GM12878 (cell line): ENCODE measurements at regions not wholly inside any gene's neighbourhood (a gene's known extent, or its start where the extent isn't known, plus 50 kb on each side); places are given as distances from the start of the nearest gene placed in this dataset.

ENCODE experiments used
- ATAC-seq: fragments of 200-7000 bp; cut with Tn5 transposase; 3 replicates; pipeline ENCODE4 v1.9.1; 2020; ENCODE audit warnings: mild to moderate bottlenecking, moderate library complexity
- BruUV-seq: library from RNA; stranded (reverse); fragments of 400-500 nt; replicated peaks from 2 replicates; lab custom pipeline; 2021; lab: Mats Ljungman, UMichigan
- CTCF ChIA-PET: fragments of 300-600 bp; sonication (Branson Sonifier 250); formaldehyde crosslinking; extraction: SDS; loops from one replicate; lab custom pipeline; 2021; ENCODE audit warnings: inconsistent platforms; lab: Yijun Ruan, JAX
- POLR2A ChIA-PET: fragments of 350-600 bp; formaldehyde crosslinking; extraction: SDS; loops from one replicate; lab custom pipeline; 2021; ENCODE audit warnings: inconsistent platforms; lab: Charles Lee
- RAD21 ChIA-PET: fragments of 300-600 bp; sonication (Branson Sonifier 250); formaldehyde crosslinking; loops from one replicate; lab custom pipeline; 2023; ENCODE audit warnings: antibody characterized with exemption; ENCODE audit not compliant: unreplicated experiment; lab: Charles Lee
- SMC1A ChIA-PET: fragments of 300-600 bp; sonication (Branson Sonifier 250); formaldehyde crosslinking; loops from one replicate; lab custom pipeline; 2023; ENCODE audit not compliant: unreplicated experiment, uncharacterized antibody; lab: Charles Lee
- DNase-seq: peaks from one replicate; pipeline ENCODE4 v3.0.0-alpha.2; 2011; ENCODE audit warnings: low read depth, low spot score
- FAIRE-seq: peaks from 3 replicates; lab custom pipeline; 2011; peaks lifted over from hg19 to GRCh38; lab: Jason Lieb, UNC
- H2AFZ ChIP-seq: 2 replicates; pipeline ENCODE4 v1.6.0; 2011; ENCODE audit warnings: low read depth, low read length, control low read depth; ENCODE audit not compliant: control insufficient read depth
- H3K27ac ChIP-seq: 2 replicates; pipeline ENCODE4 v1.5.1; 2011; ENCODE audit warnings: control low read depth; ENCODE audit not compliant: control insufficient read depth, insufficient read depth
- H3K27me3 ChIP-seq, 2 experiments: replicated peaks in 1 of 2; 2 replicates each; pipeline versions ENCODE4 v1.6.0 to v1.6.1; 2011; ENCODE audit warnings: low read length in 1 of 2; ENCODE audit not compliant: control insufficient read depth in 2 of 2, insufficient read depth in 2 of 2
- H3K36me3 ChIP-seq, 2 experiments: 2 replicates each; pipeline ENCODE4 v1.5.1; 2011; ENCODE audit warnings: low read length in 1 of 2; ENCODE audit not compliant: control insufficient read depth in 2 of 2, insufficient read depth in 2 of 2
- H3K4me1 ChIP-seq: 2 replicates; pipeline ENCODE4 v1.6.1; 2011; ENCODE audit warnings: mild to moderate bottlenecking, low read length, moderate library complexity, mixed read lengths; ENCODE audit not compliant: control insufficient read depth, insufficient read depth
- H3K4me2 ChIP-seq: 2 replicates; pipeline ENCODE4 v1.6.0; 2011; ENCODE audit warnings: control low read depth; ENCODE audit not compliant: control insufficient read depth, insufficient read depth
- H3K4me3 ChIP-seq: fragments of 200-600 bp; sonication (generic); 2 replicates; pipeline ENCODE4 v1.5.1; 2016
- H3K79me2 ChIP-seq: 2 replicates; pipeline ENCODE4 v1.6.0; 2011; ENCODE audit warnings: low read length; ENCODE audit not compliant: control insufficient read depth, insufficient read depth
- H3K9ac ChIP-seq: 2 replicates; pipeline ENCODE4 v1.8.0; 2011; ENCODE audit warnings: low read length, control low read depth, mixed read lengths; ENCODE audit not compliant: control insufficient read depth, insufficient read depth
- H3K9me3 ChIP-seq: replicated peaks from 3 replicates; pipeline ENCODE4 v1.5.1; 2011; ENCODE audit warnings: mild to moderate bottlenecking, low read length; ENCODE audit not compliant: control insufficient read depth, insufficient read depth
- H4K20me1 ChIP-seq: 2 replicates; pipeline ENCODE4 v1.6.0; 2011; ENCODE audit not compliant: control insufficient read depth, insufficient read depth
- EED ChIP-seq: sonication (generic); IDR thresholded peaks from 2 replicates; pipeline ENCODE4 v1.6.1; 2016; ENCODE audit warnings: antibody characterized with exemption, low read depth
- GATAD2B ChIP-seq: fragments of 450-650 bp; conservative IDR thresholded peaks from 2 replicates; pipeline ENCODE4 v1.6.1; 2017; ENCODE audit warnings: low read depth, mild to moderate bottlenecking, moderate library complexity
- HCFC1 ChIP-seq: fragments of 150-350 bp; IDR thresholded peaks from 2 replicates; pipeline ENCODE4 v1.6.1; 2014; ENCODE audit warnings: low read length
- IRF4 ChIP-seq: IDR thresholded peaks from 2 replicates; pipeline ENCODE4 v1.6.1; 2011; ENCODE audit warnings: low read depth, low read length
- LARP7 ChIP-seq: fragments of 450-650 bp; IDR thresholded peaks from 2 replicates; pipeline ENCODE4 v1.6.1; 2017; ENCODE audit warnings: mild to moderate bottlenecking
- MYB ChIP-seq: fragments of 150-350 bp; IDR thresholded peaks from 2 replicates; pipeline ENCODE4 v1.6.1; 2014; ENCODE audit warnings: mild to moderate bottlenecking, low read depth, low read length, borderline replicate concordance
- MYC ChIP-seq: IDR thresholded peaks from 2 replicates; pipeline ENCODE4 v1.6.1; 2011; ENCODE audit warnings: mild to moderate bottlenecking, low read length, moderate library complexity, inconsistent platforms; ENCODE audit not compliant: insufficient read depth, insufficient replicate concordance, insufficient read length, severe bottlenecking
- POLR2A ChIP-seq: IDR thresholded peaks from 2 replicates; pipeline ENCODE4 v1.6.1; 2011; ENCODE audit warnings: low read depth, mild to moderate bottlenecking, low read length
- RFX5 ChIP-seq: IDR thresholded peaks from 2 replicates; pipeline ENCODE4 v1.6.1; 2011; ENCODE audit warnings: low read depth, low read length, improper control_type of control experiment
- SIX5 ChIP-seq: IDR thresholded peaks from 2 replicates; pipeline ENCODE4 v1.6.1; 2011; ENCODE audit warnings: mild to moderate bottlenecking, low read depth, low read length, moderate library complexity; ENCODE audit not compliant: severe bottlenecking
- STAT1 ChIP-seq: fragments of 450-650 bp; conservative IDR thresholded peaks from 2 replicates; pipeline ENCODE4 v1.6.1; 2014; ENCODE audit warnings: antibody characterized with exemption, mild to moderate bottlenecking
- TAF1 ChIP-seq: IDR thresholded peaks from 2 replicates; pipeline ENCODE4 v1.6.1; 2011; ENCODE audit warnings: mild to moderate bottlenecking, low read depth, low read length, borderline replicate concordance
- TCF12 ChIP-seq: IDR thresholded peaks from 2 replicates; pipeline ENCODE4 v1.6.1; 2011; ENCODE audit warnings: low read depth, mild to moderate bottlenecking, low read length
- ZNF207 ChIP-seq: fragments of 450-650 bp; IDR thresholded peaks from 2 replicates; pipeline ENCODE4 v1.6.1; 2014; ENCODE audit warnings: antibody characterized with exemption, mild to moderate bottlenecking, borderline replicate concordance
- WGBS: methylation state at CpG from one replicate; pipeline ENCODE4 v1.1.6; 2016; ENCODE audit warnings: low lambda C conversion rate; ENCODE audit not compliant: insufficient replicate concordance, insufficient coverage; ENCODE audit errors: missing lambda C conversion rate; 5-methylcytosine and 5-hydroxymethylcytosine counted together
- in situ Hi-C: fragments of 300-500 bp; cut with MboI; formaldehyde crosslinking; loops from 9 replicates; pipeline ENCODE4 v1.14.3; 2018; ENCODE audit warnings: mixed read lengths
- intact Hi-C: fragments of 100-400 bp; cut with micrococcal nuclease; formaldehyde crosslinking; loops from one replicate; pipeline ENCODE4 v1.14.2; 2022; ENCODE audit not compliant: unreplicated experiment
- TF ChIP-seq, protein P1 (sequence below): IDR thresholded peaks from 2 replicates; pipeline ENCODE4 v1.6.1; 2012; ENCODE audit warnings: low read depth, low read length, improper control_type of control experiment

GRCh38 chr10:59582780-59583179 lies 126.9 kb downstream of the SLC16A9 start:
- FAIRE-seq (no peak), DNase-seq (no peak)
- SMC1A ChIA-PET = interaction anchor here (1.0 kb wide), 1 partner anchor 635 kb away, joined by 3 read pairs; no protein-coding TSS in a partner anchor
- CTCF ChIA-PET = interaction anchor here (0.7 kb wide), 1 partner anchor 18 kb away, joined by 3 read pairs; no protein-coding TSS in a partner anchor
- Histone ChIP-seq H3K4me1 (no peaks in the 10 kb centered on the region), H3K9me3 (no peaks in the 10 kb centered on the region), H3K36me3 (no peaks in the 10 kb centered on the region), H2AFZ (no peak overlapping the region), H3K4me3 (no peak overlapping the region), H4K20me1 (no peaks in the 10 kb centered on the region), H3K4me2 (no peak overlapping the region), H3K9ac (no peak overlapping the region)
- POLR2A ChIA-PET = no interaction called here
- RAD21 ChIA-PET = interaction anchor here (1.4 kb wide), 1 partner anchor 631 kb away, joined by 4 read pairs; no protein-coding TSS in a partner anchor
- in situ Hi-C loops = no loop called here
- intact Hi-C loops = loop anchor here (5.0 to 10.0 kb wide), 2 partner anchors 340 to 1048 kb away; no protein-coding TSS in a partner anchor
- 32% methylated on average over 3 of the region's 3 CpGs for WGBS
- BruUV-seq = no TSS peak
- TF ChIP-seq RFX5 (no peak), LARP7 (no peak)
- TF ChIP-seq, all 136 proteins: peak for 0
- no peak overlapping the region for H3K27ac ChIP-seq
- no peaks in the 10 kb centered on the region for H3K79me2 ChIP-seq
- H3K27me3 ChIP-seq = no peaks in the 10 kb centered on the region
- ATAC-seq = no peak

DNA sequence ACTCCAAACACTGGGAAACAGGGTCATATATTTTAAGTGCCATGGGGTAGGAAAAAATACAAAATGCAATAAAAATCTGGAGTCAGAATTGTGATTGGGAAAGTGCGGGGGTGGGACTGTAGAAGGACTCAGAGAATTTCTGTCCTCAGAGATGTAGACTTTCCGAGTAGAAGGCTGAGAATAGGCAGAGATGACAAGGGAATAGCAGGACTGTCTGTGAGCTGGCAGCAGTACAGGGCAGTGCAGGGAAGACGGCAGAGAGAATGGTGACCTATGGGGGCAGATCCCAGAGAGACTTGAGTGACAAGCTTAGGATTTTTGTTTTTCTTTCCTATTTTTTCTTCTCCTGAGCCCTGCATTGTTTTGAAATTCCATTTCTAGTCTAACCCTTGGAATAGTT lies 127.6 kb downstream of the SLC16A9 start:
- no peak overlapping the region for H3K27ac ChIP-seq
- no peak for TF ChIP-seq POLR2A
- TF ChIP-seq EED = no peak
- TF ChIP-seq MYB = no peak
- no peak for TF ChIP-seq STAT1
- TF ChIP-seq SIX5 = no peak
- TF ChIP-seq, protein P1, sequence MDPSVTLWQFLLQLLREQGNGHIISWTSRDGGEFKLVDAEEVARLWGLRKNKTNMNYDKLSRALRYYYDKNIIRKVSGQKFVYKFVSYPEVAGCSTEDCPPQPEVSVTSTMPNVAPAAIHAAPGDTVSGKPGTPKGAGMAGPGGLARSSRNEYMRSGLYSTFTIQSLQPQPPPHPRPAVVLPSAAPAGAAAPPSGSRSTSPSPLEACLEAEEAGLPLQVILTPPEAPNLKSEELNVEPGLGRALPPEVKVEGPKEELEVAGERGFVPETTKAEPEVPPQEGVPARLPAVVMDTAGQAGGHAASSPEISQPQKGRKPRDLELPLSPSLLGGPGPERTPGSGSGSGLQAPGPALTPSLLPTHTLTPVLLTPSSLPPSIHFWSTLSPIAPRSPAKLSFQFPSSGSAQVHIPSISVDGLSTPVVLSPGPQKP = no peak
- TF ChIP-seq IRF4 = no peak
- no peak for TF ChIP-seq TCF12
- TF ChIP-seq TAF1 = no peak
- no peak for TF ChIP-seq GATAD2B
- no peak for TF ChIP-seq HCFC1
- no peak for TF ChIP-seq ZNF207
- no peak for TF ChIP-seq MYC
- no peaks in the 10 kb centered on the region for H3K9me3 ChIP-seq
- WGBS = 46% methylated on average over 3 of the region's 3 CpGs
- H3K79me2 ChIP-seq = no peaks in the 10 kb centered on the region
- no peaks in the 10 kb centered on the region for H3K4me1 ChIP-seq
- no peaks in the 10 kb centered on the region for H3K27me3 ChIP-seq
- ATAC-seq (no peak), FAIRE-seq (no peak), DNase-seq (no peak)
- ChIA-PET SMC1A (interaction anchor here (1.0 kb wide), 1 partner anchor 634 kb away, joined by 3 read pairs; no protein-coding TSS in a partner anchor), CTCF (interaction anchor here (0.7 kb wide), 2 partner anchors 14 to 18 kb away, joined by 3 read pairs; no protein-coding TSS in a partner anchor), POLR2A (no interaction called here), RAD21 (interaction anchor here (0.9 to 1.4 kb wide), 2 partner anchors 41 to 630 kb away, joined by 3 to 4 read pairs; no protein-coding TSS in a partner anchor)
- H4K20me1 ChIP-seq = no peaks in the 10 kb centered on the region
- intact Hi-C loops = loop anchor here (5.0 to 10.0 kb wide), 2 partner anchors 340 to 1047 kb away; no protein-coding TSS in a partner anchor
- H3K9ac ChIP-seq = no peak overlapping the region
- in situ Hi-C loops = no loop called here
- no peak overlapping the region for H2AFZ ChIP-seq
- no peak overlapping the region for H3K4me2 ChIP-seq
- no peak overlapping the region for H3K4me3 ChIP-seq
- no peaks in the 10 kb centered on the region for H3K36me3 ChIP-seq
- BruUV-seq = no TSS peak
